ENCODE measurements at regions not wholly inside any gene's neighbourhood (a gene's known extent, or its start where the extent isn't known, plus 50 kb on each side); places are given as distances from the start of the nearest gene placed in this dataset.

DNA sequence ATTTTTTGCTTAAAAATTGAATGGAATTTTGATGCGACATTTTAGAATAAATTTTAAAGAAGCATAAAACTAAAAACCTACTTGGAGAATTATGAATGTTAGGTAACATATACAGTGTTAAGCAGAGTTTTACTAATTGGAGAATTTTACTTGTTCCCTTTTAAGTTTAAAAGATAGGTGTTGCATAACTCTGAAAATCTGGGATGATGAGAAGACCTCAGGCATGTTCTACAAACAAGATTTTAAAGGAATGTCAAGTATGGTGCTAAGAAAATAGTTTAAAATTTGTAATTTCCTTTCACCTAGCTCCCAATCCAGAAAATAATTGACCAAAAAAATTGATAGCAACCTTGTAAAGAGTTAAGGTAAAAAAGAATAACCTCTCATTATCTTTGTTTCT lies 135.8 kb downstream of the RFC3 start:
- no peak for DNase-seq

DNA sequence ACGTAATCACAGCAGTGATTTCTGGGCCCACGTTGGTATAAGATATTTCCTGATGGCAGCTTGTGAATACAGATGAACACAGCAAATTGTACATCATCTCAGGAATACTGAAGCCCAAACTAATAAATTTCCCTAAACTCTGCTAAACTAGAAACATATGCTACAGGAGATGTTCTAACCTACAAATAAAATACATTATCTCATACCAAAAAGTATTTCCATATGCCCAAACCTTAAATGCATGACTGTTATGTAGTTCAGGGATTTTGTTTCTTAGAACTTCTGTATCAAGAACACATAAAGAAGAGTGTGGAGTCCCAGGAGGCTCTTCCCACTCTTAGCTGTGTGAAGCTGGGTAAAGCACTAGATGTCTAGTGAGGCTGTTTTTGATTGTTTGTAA lies 138.4 kb downstream of the RFC3 start:
- no peak for DNase-seq

DNA sequence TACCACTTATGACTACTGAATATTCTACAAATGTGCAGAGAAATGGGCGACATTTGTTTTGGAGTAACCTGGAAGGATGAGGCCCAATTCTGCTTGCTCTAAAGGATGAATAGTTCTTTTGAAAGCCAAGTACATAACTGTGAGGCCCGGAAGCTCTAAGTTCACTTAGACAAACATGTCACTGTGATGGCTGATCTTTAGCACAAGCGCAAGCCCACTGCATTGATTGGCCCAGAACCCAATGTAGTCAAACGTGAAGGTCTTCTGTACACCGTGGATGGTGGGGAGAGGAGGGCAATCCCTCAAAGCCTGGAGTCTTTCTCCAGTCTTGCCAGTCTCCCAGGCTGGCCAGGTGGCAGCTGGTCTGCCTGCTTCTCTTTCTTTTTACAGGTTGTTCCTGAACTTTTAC lies 139.6 kb downstream of the RFC3 start:
- no peak for DNase-seq

DNA sequence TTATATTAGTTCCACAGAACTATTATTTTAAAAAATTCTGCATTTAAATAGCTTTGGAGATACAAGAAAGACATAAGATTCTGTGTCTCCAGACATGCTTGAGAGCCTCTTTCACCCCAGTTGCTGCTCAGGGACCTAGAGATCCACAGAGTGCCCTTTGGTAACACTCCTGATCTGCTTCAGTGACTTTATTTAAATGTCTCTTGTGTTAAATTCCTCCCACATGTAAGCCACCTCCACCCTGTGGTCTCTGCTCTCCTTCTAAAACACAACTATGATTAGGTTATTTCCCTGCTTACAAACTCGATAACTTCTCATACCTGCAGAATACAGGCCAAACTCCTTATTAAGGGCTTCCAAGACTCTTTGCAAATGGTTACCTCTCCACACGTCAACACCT lies 141.0 kb downstream of the RFC3 start:
- DNase-seq: no peak

DNA sequence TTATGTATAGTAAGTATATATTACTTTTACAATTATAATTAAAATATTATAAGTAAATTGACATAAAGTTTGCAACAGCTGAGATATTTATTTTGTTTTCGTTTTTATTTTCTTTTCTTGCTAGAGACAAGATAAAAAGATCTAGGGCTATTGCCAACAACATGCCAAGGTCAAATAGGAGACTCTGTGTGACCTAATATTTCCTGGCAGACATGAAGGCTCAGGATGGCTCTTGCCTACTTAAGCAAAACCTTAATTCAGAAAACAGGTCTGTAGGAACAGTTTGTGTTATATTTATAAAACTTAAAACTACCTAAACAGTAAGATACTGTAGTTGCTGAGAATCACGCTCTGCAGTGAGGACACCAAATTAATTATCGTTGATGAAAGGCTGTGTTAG lies 145.2 kb downstream of the RFC3 start:
- DNase-seq: no peak

DNA sequence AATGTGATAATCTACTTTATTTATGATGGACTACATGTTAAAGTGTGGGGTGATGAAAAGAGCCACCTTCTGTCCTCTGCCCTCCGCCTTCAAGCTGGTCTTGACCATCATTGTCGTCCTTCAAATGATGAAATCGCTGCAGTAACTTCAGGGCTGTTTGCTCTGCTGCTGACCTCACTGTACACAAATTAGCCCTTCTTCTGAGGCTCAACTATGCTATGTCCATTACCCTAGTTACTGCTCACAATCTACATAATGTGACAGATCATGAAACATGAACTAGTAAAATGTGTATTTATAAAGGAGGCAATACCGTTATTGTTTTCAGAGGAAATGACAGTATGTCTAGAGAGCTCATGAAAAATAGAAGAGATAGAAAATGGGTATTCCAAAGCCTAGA lies 145.9 kb downstream of the RFC3 start:
- DNase-seq: no peak

DNA sequence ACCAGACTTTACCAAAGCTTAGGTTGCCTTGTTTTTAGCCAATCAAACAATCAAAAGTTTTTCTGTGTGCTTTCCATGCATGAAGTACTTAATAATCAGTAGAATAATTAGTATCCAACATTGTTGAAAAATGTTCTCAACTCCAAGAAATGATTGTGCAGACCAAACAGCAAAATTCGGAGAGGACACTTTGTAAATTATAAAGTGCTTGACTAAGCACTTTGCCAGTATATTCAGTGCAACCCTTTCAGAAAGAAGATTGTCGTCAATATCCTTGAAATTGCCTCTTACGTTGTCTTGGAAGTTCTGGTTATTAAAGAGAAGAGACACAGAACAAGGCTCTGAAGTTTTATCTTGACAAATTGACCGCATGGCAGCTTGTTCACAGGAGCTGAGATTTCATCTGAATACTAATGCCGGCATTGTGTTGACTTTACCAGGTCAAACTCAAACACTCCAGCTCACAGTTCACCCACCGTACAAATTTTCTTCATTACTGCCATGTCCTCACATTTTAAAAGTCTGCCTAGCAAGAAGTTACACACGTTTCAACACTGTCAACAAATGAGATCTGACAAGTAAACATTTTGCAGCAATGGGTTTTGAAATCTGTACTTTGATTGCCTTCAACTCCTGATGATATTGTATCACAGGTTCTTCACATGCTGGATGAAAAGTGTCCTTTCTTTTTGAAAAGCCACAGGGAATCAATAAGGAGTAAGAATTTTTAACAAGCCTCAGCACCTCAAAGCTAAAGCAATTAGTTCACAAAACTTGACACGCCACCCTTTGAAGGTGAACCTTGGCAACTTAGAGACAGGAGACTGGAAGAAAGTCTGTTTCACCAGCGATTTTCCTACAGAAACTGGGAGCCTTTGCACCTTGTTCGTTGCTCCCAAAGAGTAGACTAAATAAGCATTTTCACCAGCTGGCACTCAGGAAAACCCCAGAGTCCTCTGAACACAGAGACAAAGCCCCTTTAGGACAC lies 150.9 kb downstream of the RFC3 start:
- DNase-seq: no peak

DNA sequence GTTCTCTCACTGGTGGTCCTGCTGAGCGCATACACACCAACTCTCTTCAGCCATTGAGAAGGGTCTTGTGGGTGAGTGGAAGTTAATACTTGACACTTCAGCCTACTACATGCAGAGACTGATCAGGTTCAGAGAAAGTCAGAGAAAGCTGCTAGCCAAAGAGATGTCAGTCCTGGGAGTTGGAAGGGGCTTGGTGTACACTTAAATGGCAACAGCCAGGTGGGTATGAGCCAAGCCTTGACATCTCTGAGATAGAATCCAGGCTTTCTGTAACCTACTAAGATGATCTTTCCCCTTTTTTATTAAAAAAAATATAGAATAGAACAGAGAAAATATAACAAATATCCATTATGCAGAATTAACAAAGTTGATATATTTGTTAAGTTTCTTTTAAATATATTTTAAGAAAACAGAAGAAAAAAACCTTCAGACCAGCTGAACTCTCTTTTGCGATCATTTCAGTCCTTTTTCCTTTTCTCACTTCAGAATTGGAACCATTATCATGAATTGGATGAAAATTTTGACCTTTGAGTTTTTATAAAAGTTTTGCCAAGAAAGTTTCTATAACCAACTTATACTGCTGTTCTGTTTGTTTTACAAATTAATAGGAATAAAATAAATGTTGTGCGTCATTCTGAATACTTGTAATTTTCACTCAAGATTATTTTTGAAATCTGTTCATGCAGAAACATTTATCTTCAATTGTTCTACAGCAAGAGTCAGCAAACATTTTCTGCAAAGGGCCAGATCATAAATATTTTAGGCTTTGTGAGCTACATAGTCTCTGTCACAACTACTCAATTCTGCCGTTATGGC lies 153.0 kb downstream of the RFC3 start:
- no peak for DNase-seq

DNA sequence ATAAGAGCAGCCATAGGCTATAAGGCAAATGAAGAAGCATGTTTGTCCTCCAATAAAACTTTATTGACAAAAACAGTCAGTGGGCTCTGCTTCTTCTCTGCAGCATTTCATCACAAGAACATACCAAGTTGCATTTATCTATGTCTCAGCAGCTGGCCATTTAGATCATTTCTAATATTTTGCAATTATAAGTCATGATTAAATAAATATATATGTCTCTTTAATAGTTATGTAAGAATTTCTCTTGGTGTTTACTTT lies 153.5 kb downstream of the RFC3 start:
- DNase-seq: no peak

DNA sequence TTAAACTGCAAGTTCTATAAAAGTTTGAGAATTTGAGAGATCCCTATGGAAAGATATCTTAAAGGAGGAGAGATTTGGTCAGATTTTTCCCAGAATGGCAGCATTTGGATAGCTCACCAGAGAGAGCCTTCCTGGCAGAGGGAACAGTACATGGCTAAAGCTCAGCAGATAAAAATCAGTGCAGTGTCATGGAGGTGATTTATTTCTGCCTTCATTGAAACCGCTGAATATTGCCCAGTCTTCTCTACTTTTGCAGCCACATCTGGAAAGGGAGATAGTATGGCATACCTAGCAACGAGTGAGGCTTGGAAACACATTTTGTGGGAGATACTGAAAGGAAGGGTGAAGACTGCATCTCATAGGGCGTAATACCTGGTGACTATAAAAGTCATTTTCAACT lies 155.2 kb downstream of the RFC3 start:
- DNase-seq: no peak

DNA sequence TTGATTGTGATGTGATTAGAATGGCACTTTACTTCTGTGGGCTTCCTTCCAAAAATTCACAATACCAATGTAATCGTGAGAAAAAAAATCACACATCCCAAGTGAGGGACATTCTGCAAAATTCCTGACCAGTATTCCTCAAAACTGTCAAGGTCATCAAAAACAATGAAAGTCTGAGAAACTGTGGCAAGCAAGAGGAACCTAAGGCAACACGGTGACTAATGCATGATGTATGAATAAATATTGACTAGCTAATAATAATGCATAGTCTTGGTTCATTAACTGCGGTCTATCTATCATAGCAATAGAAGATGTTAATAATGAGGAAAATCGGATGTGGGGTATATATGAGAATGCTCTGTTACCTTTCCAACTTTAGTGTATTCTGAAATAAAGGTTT lies 159.0 kb downstream of the RFC3 start:
- no peak for DNase-seq

DNA sequence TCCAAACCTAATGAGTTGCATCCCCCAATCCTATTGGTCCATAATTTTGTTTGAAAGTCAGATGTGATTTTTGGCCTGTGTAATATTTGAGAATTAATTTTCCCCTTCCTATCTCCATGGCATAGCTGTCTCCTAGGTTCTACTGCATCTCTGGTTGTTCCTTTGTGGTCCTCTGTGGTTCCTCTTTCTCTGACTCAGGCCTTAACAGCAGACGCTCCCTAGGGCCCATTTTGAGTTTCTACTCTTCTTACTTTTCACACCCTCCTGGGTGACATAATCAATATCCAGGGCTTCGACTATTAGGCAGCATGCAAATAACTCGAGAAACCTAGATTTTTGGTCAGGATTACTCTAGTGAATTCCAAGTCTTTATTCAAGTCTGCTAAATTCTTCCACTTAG lies 160.7 kb downstream of the RFC3 start:
- no peak for DNase-seq

DNA sequence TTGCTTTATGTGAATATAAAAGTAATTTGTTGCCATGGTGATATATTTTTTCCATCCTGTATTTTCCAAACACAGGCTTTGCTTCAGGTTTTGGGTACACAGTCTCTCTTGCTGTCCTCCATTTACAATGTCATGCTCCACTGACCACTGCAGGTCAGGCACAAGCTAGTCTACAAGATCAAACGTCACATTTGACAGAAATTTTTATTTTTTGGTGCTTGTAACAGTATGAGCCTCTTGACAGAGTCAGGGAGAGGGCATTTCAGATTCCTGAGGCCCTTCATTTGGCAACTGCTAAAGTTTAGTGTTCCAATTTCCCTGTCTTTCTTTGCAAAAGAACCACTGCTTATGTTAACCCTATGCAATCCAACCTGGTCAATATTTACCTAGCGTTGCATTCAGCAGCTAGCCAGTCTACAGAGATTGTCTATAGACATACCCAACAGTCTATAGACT lies 175.0 kb downstream of the RFC3 start:
- DNase-seq: no peak

DNA sequence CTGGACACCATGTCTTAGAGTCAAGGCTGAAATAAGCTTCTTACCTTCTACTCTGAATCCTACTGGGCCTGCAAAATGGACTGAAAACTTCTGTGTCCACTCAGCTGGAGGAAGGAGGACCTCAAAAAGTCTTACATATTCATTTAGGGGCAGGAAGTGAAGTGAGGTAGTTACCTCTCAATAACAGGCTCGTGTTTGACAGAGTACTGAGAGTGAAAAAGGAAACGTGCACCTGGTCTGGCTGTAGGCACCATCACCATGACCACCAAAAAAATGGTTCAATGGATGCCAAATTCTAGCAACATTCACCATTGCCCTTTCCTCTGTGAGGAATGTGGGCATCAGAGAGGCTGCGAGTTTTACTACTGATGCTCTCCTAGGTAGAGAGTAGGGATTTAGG lies 176.2 kb downstream of the RFC3 start:
- DNase-seq: no peak

DNA sequence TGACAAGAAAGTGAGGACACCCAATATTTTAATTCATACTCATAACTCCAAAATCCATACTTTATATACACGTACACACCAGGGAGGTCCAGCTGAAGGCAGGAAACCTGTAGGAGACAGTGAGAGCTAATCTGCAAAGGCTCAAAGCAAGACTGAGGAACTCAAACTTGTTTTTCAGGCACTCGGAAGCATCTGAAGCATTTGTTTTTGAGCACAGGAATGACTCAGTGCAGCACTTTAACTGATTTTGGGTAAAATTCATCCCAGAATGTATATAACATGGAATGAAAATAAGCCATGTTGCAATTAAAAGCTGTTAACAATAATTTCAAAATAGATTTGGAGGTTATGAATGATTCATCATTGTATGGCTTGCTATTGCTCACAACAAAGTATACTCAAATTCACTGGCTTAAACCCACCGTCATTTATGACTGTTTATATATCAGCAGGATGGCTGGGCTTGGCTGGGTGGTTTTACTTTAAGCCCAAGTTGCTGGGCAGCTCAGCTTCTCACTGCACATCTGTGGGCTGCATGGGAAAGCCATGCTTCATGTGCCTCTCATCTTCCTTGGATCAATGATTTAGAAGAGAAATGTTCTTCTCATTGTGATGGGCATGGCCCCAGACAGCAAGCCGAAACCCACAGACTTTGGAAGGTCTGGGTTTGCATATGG lies 177.0 kb downstream of the RFC3 start:
- DNase-seq: no peak

DNA sequence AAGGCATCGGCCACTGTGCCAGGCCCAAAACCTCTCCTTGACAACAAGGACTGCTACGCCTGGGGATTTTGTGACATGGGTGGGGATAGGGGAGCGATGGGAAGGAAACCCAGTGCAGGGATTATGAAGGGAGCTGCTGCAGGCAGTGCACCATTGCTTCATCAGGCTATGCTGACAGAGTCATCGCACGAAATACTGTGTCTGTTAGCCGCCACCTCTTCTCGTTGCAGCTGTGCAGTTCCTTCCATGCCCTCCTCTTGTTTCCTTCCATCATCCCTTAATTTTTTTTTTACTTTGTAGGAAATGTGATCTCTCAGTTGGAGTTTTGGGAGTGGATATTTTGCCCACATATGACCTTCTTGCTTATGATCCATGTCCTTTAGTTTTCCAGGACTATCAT lies 178.7 kb downstream of the RFC3 start:
- DNase-seq: no peak

DNA sequence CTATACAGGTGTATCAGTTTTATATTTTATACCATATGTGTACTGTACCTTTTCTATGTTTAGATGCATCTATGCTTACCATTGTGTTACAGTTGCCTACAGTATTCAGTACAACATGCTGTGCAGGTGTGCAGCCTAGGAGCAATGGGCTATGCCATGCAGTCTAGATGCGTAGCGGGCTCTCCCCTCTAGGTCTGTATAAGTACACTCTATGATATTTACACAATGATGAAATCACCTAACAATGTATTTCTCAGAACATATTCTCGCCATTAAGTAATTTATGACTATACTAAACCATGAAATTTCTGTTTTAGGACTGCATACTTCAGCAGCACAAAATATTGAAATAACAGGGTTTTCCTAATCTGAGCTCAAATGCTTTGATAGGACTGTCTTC lies 179.6 kb downstream of the RFC3 start:
- no peak for DNase-seq

DNA sequence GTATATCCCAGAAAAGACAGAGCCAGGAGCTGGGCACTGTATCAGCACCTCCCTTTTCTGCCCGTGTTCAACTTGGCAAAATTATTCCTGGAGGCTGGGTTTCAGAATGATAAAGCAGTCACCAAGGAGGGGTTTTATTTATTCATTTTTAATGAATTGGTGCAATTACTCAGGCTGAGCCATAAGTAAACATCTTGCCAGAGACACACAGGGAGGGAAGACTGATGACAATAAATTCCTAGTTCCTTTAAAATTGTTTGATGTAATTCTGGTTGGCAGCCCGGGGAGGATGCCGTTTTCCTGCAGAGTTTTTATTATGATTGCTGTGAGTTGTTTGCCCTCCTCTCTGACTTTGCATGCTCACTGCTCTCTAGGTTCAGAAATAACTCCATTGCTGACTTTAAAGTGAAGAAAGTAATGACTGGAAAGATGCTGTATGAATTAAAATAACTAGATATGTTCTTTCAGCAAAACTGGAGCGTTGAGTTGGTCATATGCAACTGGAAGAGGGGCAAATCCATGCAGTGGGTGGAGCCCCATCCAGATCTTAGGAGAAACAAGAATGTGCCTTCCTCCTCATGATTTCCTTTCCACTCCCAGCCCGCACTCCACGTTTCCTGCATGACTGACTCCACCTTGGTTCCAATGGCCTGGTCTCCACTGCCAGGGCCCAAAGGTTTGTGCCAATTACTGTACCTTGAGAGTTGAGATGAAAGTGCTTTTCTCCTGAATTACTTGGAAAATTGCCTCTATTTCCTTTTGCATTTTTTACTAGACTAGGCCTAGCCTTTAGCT lies 182.1 kb downstream of the RFC3 start:
- no peak for DNase-seq

DNA sequence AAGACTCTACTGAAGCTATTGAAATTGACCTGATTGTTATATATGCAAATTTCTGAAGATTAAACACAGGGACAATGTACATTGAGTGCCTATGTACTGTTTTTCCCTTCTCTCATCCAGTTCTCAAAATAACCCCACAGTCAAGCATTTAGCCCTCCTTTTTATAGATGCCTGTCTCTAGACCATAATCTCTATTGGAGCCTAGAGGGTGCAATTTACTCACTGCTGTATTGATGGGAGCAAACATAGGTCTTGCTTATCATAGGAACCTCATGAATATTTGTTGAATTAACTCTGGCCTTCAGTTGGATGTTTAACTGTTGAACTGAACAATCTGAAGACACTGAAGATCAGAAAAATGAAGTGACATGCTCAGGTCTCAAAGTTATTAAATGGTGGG lies 183.0 kb downstream of the RFC3 start:
- DNase-seq: no peak

DNA sequence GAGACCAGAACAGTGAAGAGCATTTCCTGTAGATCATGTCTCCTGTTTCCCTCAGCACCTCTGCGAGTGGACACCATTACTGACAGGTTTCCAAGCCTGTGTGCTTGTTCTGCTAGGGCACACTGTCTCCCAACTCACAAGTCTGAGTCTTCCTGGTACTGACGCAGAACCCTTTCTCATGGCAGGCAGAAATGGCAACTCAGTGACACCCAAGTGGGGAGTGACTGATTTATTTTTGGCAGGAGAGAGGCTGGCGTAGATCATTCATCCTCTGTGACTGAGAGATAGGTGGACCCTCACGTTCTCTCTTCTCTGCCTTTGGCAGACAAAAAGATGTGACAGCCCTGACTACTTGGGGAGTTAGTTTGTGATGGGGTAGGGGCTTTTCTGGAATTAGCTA lies 183.4 kb downstream of the RFC3 start:
- DNase-seq: no peak

DNA sequence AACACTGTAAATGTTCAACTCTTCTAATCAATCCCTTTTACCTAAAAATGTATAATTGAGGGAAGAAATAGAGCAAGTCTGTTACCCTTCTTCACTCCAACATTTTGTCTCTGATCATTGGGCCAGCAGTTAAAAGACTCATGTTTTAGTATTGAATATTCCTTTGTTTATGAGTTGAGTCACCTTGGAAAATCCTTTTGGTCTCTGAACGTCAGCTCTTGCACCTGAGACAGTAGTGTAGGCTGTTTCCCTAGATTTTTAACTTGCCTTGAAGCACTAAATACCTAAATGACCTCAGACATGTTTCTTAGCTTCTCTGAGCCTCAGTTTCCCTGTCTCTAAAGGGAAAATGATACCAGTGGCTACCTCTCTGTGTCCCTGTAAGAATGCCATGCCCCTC lies 184.2 kb downstream of the RFC3 start:
- DNase-seq: no peak

DNA sequence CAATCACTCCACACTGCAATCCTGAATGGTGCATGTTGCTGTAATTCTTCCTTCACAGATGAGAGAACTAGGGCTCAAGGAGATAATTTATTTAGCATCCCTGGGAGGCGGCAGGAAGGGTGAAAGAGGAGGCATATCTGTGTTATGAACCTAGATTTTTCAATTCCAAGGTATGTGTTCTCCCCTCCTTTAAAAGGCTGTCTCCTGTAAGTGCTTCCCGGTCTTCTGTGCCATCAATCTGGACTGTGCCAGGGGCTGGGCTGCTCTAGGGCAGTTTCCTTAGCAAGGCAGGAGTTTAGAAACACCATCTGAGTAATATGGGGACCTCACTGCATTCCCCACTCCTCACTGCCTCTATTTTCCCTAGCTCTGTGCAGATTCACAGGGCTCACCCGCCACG lies 185.0 kb downstream of the RFC3 start:
- DNase-seq: no peak

DNA sequence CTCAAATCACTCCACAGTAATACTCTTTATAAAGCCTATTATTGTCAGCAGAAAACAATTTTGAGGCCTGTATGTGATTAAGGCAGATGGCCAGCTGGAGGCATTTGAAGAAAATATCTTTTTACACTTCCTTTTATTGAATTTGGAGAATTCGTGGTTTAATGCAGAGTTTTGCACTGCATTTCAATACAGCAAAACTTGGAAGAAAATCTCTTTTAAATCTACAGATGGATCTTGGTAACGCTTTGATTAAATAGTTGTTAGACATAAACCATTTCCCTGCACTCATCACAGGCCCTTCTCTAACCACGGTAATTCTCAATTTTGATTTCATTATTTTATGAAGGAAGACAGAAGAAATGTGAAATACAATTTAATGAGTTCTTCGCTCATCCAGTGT lies 185.7 kb downstream of the RFC3 start:
- DNase-seq: no peak
